NCI-H69 (cell line): ENCODE measurements at regions not wholly inside any gene's neighbourhood (a gene's known extent, or its start where the extent isn't known, plus 50 kb on each side); places are given as distances from the start of the nearest gene placed in this dataset.
A peak's percentile ranks its signal among the peaks of the same experiment; 100 is the strongest.
"Not testable (repeated sequence)": the region's sequence is repeated elsewhere in the genome, so short reads cannot be mapped to it uniquely, and the experiment has no call there.

Experiments
- DNase-seq: peaks from one replicate; lab custom pipeline; 2025; lab: John Stamatoyannopoulos, UW

- DNase-seq, result no peak
Observed at GRCh38 chr3:112765531-112765930, 81.1 kb downstream of the CD200R1L start.

DNA sequence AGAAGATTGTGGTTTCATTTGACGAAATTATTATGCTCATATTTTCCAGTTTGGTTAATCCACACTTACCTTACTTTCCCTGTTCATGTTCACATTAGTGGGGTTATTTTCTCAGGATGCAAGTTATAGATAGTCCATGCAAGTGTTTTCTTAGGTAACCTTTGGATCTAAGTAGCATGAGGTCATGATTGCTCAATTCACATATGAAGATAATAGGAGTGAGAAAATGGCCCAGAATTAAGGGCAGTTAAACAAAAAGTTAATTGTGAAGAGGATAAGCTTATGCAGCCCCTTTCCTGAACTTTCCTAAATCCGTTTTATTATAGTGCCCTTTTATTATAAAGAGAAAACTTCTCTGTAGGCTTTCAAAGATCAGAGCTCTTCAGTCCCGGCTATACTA is 83.4 kb downstream of the CD200R1L start:
- DNase-seq, result no peak

DNA sequence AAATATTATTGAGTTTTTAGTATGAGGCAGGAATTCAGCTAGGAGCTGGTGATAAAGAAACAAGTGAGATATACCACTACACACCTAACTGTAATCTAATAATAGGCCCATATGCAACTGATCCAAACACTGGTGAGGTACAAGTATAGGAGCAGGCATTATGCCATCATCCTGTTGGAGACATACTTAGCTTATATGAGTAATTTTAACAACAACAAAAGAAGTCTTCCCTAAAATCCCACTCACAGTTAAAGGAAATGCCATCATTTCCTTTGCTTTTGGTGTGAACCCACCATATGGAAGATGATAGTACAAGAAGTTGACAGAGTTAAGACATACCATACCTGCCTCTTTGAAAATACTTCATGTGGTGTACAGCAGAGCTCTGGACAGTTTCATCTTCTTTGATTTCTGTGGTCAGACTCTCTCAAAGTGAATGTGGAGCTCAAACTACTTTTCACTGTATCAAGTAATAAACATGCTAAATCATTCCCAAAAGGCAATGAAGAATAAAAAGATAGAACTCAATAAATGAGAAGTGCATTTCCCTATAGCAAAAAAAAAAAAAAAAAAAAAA is 85.5 kb downstream of the CD200R1L start:
- no peak for DNase-seq

DNA sequence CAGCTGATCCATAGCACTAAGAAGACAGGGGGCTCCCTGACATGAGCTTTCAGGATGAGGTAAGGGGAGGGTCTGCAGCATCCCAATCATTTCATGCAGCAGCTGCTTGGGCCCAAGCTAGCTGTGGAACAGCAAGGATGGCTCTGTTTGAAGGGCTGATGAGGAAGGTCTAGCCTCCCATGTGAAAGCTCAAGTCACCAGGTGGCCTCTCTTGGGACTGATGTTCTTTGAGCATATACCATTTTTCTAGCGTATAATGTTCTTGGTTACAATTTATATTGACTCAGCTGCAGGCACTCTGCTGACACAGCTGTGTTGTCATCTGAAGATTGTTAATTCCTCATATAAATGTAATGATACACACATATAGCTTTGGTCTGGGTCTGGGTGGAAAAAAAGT is 87.0 kb downstream of the CD200R1L start:
- peak; percentile 84 for DNase-seq

DNA sequence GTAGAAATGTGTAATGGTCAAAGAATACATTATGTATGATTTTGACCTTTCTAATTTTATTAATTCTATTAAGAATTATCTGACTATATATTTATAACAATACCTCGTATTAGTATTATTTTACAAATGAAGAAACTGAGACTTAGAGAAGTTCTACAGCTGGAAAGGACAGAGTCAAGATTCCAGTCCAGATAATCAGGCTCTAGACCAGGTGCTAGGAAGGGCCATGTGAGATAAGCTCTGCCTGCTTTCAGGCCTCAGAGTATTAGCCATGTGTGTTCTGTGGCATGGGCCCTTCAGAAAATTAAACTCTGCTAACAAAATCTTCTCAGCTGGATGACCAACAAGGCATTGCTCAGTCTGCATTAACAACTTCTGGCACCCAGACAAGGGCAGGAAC is 87.5 kb downstream of the CD200R1L start:
- DNase-seq, result no peak

- no peak for DNase-seq
Observed at GRCh38 chr3:112757197-112757596, 89.5 kb downstream of the CD200R1L start.

GRCh38 chr3:112755845-112756613 is 90.6 kb downstream of the CD200R1L start:
- no peak for DNase-seq

GRCh38 chr3:112755046-112755445 is 91.6 kb downstream of the CD200R1L start:
- not testable (repeated sequence) for DNase-seq

DNA sequence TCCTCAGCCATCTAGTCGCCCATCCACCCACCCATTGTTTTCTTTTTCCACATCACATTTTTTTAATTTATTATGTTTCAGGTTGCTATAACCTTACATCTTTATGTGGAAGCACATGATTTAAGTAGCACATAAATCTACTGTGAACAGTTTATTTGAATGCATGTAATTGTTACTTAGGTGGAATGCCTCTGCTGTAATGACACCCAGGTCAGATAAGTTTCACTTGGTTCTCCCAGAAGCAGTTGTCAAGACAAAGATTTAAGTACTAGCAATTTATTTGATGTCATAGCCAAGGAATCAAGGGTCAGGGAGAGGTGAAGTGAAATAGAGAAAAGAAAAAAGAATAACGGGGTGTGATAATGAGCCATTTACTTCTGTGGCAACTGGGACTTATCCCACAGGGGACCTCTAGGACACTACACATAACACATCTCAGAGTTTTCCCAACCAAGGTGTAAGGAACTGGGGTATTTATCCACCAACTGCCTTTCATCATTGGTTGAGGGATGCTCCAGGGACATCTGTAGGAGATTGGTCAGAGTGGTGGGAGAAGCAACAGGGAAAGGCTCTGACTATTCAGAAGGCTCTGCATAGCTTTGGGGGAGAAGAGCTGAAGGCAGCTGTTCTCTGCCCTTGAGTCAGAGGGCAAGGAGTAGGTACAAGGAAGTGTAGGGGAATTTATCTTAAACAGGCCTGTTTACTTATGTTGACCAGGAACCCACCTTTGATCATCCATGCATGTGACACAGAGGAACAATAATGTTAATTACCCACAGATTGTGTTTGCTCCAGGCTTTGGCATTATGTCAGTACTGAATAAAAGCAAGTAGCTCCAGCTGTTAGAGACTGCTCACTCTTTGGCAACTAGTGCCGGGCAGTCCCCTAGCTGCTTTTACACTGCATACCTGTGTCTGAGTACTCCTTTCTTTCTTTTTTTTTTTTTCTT is 94.8 kb downstream of the CD200R1L start:
- DNase-seq, result peak; percentile 84

GRCh38 chr3:112751061-112751460 is 95.6 kb downstream of the CD200R1L start:
- no peak for DNase-seq

- no peak for DNase-seq
Observed at GRCh38 chr3:112747624-112748023, 99.0 kb downstream of the CD200R1L start.

GRCh38 chr3:112746675-112747280 is 99.9 kb downstream of the CD200R1L start:
- no peak for DNase-seq

DNA sequence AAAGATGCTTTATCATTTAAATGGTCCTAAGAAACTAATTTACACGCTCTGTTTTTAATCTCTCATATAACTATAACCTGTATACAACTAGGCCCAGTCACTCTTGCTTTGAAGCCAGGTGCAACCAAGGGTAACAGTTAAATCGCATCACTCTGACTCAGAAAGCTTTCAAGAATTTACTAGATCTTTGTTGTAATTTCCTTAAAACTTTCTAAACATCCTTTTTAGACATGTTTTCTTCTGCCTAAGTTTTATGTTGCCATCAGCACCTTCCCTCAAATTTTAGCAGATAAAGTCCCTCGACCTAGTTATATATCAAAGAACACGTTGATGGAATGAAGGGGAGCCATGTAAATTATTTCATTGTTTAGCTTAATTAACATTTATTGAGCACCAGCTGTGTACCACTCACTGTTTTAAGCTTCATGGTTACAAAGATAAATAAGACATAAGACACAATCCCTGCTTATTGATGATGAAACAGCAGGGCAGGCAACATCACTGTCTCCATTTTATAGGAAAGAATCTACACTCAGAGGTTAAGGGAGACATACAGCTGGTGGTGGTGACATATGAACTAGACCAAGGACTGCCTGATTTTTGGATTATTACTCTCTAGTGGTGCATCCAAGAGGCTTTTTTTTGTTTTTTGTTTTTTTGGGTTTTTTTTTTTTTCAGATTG is 101.0 kb downstream of the CD200R1L start:
- no peak for DNase-seq

DNA sequence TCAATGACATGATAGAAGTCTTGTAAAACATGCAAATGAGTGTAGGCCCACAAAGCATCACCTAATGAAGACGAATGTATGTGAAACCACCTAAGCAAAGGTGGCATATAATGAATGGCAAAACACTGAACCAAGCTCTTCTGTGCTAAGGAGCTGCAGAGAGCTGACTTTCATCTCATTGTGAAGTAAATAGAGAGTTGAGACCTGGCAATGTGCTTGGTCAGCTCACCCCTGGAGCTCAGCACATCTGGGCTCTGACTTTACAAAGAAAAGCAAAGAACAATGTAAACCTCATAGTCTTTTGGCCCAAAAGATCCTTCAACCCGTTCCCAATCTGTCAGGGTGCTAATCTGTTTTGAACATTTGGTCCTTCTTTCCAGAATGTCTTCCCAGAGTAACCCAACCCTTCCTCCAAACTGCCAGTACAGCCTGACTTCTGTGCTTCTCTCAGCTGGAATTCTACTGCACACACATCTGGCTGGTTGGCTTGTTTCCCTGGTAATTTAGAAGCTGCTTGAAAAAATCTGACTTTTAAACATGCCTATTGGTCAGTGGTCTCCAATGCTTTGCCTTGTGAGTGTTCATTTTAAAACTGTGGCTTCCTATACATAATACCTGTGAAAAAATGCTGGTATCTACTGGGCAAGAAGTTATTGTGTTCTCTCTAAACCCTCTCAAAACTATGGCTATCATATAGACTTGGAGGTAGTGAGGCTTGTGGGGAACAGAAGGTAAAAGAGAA is 101.7 kb downstream of the CD200R1L start:
- DNase-seq, result peak; percentile 4

DNA sequence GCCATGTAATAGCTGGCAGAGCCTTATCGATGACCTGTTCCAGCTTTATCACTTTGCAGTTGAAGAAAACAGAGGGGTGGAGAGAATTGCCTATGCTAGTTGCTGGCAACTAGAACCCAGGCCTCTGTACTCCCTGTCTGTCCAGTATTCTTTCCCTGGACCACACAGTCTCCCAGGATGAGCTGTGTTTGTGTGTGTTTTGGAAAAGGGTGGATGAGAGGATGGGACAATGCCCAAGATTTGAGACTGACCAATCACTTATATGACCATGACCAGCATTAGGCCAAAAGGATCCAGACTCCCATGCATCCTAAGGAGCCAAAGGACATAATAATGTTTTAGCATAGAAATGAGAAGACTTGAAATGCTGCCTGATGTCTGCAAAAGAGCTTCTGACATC is 102.6 kb downstream of the CD200R1L start:
- DNase-seq, result no peak

GRCh38 chr3:112742934-112743333 is 102.0 kb upstream of the CCDC80 start:
- no peak for DNase-seq

DNA sequence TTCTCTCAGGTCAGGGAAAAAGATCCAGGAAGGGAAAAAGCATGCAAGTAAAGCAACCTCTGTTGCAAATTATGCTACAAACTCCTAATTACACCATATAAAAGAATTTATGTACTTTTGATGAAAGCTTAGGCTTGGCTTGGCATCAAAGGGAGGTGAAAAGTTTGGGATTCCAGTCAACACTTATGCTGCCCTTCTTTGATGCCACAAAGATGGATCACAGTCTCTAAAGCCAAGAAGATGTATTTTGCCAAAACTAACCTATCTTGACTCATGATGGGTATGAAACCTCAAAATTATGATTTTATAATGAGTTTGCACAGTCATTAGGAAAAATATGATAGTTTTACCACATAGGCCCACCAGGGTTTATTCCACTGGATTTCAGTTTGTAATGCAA is 101.0 kb upstream of the CCDC80 start:
- DNase-seq, result no peak

DNA sequence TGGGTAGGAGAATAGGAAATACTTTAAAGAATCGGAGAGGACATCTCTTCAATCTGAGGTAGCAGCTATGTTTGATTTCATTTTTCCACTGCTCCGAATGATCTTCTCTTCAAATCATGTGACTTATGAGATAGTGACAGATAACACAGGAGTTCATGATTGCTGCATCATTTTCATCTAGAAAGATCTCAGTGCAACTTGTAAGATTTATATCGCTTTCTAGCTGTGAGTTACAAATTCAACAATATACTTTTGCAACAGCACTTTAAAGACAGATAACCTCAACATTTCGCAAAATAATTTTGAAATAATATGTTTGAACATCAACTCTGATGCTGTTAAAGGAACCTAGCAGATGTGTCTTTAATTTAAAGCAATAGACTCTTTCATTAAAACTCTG is 99.9 kb upstream of the CCDC80 start:
- no peak for DNase-seq

DNA sequence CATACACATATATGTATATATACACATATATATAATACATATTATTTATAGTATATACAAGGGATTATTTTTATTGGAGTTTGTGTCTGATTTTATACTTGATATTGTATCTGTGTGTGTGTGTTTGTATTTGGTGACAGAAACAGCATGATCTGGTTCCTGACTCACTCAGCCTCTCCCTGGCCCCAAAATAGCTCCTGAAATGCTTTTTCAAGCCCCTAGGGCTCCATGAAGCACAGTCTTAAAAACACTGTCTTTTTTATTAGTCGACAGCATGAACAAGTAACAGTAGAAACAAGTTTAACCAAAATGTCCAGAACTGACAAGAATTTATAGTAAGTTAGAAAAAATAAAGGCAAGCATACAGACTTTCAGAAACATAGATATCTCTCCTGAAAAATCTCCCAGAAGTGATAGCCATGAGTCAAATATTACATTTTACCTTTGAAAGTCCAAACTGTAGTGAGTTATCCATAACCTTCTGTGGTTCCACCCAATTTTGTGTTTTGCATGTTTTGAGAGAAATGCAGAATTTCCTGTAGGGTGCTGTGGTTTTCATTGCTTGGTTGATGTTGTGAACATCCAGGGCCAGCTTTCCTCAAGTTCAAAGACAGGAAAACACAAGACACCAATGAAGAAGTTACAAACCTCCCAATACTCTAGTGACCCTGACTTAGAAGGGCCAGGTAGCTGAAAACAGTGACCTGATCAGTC is 98.5 kb upstream of the CCDC80 start:
- DNase-seq, result no peak

- no peak for DNase-seq
Observed at GRCh38 chr3:112738366-112738765, 97.4 kb upstream of the CCDC80 start.
